ENCODE measurements at regions not wholly inside any gene's neighbourhood (a gene's known extent, or its start where the extent isn't known, plus 50 kb on each side); places are given as distances from the start of the nearest gene placed in this dataset.

DNA sequence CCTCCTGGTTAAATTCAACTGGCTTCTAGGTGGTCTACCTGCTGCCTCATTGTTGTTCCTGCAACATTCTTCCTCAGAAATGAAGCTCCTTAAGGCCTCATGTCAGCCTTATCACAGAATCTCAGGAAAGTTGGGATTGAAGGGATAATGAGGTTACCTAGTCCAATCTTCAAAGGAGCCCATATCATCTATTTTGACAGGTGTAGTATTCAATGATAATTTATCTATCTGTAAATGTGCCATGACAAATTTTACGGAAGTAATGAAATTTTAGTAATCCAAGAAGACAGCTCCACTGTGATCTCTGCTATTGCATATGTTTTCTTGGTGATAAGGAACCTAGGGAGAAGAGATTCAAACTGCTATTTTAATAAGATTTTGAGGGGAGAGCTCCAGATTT, 973.8 kb downstream of the ROBO2 start:
- no peak for DNase-seq

- no peak for DNase-seq
These were observed 976.0 kb downstream of the ROBO2 start for GRCh38 chr3:78015856-78016255.

DNA sequence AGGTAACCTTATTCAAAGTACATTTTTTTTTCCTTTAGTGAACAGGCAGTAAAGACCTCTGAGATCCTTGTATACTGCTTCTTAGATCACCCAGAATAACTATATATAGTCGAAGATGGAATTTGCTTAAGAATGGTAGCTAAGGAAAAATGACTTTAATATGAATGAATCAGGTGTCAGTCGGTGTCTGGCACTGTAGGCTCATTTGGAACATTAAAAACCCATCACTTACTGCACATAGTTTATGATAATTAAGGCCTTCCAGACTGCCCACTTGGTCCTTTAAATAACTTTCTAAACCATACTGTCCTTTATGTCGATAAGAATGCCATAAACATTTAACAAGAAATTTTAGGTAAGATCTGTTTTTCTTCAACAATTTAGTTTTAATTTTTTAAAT, 981.8 kb downstream of the ROBO2 start:
- no peak for DNase-seq

GRCh38 chr3:78022232-78022631, 982.3 kb downstream of the ROBO2 start:
- no peak for DNase-seq

- no peak for DNase-seq
These were observed 983.4 kb downstream of the ROBO2 start for GRCh38 chr3:78023257-78023656.

DNA sequence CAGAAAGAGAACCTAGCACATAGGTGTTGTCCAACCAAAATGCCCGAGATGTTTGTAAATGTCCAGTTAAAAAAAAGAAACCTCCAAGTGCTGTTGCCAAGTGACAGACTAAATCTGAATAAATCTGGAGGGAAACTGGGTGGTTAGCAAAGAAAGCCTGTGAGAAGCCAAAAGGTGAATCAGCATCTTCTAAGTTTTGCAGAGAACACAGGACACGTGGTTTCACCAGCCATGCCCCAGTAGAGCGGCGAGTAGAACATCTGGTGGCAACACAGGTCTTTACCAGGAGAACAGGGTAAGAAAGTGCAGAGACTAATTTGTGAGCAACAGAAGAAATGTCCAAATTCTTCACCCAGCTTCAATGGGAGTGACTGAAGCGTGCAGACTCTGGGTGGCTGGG, 986.0 kb downstream of the ROBO2 start:
- no peak for DNase-seq

DNA sequence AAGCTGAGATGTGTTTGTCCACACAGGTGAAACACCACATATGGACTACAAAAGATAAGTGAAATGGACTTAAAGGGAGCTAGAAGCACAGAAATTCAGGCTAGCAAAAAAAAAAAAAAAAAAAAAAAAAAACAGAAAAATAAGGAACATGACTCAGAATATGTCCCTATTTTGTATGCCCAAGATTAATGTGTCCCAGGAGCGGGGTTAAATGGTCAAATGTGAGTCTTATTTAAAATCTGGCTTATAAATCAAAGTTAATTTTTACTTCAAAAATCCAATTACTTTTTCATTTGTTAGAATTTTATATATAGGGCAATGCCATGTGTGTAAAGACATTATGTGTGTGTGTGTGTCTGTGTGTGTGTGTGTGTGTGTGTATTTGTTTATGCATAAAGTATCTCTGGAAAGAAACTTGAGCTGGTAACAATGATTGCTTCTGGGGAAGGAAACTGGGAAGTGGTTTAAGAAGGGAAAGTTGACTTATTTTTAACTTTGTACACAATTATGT, 986.5 kb downstream of the ROBO2 start:
- DNase-seq = no peak

DNA sequence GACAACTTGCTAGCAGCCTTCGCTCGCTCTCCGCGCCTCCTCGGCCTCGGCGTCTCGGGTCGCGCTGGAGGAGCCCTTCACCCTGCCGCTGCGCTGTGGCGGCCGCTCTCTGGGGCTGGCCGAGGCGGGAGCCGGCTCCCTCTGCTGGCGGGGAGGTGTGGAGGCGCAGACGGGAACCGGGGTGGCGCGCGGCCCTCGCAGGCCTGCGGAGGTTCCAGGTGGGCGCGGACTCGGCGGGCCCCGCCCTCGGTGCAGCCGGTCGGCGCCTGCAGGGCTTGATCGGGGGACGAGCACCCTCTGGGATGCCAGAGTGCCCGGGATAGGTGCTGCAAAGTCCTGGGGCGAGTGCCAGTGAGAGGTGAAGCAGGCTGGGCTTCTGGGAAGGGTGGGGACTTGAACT, 989.9 kb downstream of the ROBO2 start:
- no peak for DNase-seq

- DNase-seq = peak in 1 of 2 experiments; percentile 6
These were observed 995.3 kb downstream of the ROBO2 start for GRCh38 chr3:78035131-78035641.

DNA sequence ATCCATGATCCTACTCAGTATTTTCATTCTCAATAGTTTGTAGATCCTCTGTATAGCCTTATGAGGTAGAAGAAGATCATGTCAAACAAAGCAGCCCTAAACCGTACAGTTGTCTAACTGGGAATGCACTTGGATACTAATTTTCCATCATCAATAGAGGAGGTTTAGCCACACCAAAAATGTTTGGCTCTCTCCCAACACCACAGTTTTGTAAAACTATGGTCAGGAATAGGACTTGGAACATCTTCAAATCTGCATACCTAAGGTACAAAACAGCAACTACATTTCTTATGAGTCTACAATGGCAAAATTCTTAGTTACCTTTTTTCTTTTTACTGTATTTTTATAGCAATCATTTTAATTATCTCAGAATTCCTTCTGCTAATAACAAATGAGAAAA, 1001.6 kb downstream of the ROBO2 start:
- DNase-seq = no peak

GRCh38 chr3:78046566-78046965, 1006.7 kb downstream of the ROBO2 start:
- peak in 1 of 2 experiments; percentile 17 for DNase-seq

DNA sequence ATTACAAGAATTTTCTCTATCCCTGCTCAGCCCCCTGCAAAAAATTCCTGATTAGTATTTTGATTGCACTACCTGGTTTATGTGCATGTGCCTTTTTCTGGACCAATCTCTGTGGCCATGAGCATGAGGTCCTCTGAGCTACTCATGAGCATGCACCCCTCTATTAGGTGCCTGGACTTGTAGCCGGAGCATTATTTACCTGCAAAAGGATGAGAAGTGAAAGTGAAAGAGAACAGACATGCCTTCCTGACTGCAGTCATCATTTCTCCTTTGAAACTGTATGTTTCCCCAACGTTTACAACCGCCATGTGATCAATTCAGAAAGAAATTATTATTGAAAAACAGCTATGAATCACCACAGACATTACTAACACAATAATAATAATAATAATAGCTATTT, 1008.8 kb downstream of the ROBO2 start:
- no peak for DNase-seq

GRCh38 chr3:78049521-78049920, 1009.6 kb downstream of the ROBO2 start:
- DNase-seq = no peak

GRCh38 chr3:78050276-78051065, 1010.6 kb downstream of the ROBO2 start:
- DNase-seq = no peak

- no peak for DNase-seq
These were observed 1012.8 kb downstream of the ROBO2 start for GRCh38 chr3:78052746-78053145.

- DNase-seq = no peak
These were observed 1026.4 kb downstream of the ROBO2 start for GRCh38 chr3:78066287-78066686.

DNA sequence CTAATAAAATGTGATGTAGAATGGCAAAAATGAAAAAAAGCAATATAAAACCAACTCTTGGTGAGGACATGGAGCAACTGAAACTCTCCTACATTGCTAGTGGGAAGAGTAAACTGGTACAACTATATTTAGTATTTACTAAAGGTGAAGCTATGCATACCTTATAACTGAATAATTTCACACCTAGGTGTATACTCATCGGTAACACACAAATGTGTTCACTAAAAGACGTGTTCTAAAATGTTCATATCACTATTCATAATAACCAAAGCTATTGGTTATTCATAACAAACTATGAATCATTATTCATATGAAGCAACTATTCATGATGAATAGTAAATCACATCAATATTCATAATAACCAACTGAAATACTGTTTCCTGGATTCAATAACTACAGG, 1030.3 kb downstream of the ROBO2 start:
- no peak for DNase-seq

- DNase-seq = no peak
These were observed 1036.5 kb downstream of the ROBO2 start for GRCh38 chr3:78076379-78076778.

DNA sequence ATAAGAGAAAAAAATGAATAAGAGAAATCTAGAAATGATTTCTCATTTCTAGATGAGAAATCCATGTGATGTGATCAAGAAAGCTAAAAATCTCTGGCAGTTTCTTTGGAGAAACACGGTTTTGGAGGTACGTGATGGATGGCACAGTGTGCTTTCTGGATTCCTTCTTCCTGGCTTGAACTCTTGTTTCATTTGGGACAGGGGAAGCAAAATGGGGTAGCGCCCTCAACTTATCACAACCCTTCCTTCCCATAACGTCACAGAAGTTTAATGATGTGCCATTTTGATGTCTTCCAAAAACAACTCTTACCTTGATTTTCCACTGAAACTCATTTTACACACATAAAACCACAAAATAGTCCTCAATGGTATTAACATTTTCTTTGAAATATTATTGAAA, 1037.3 kb downstream of the ROBO2 start:
- DNase-seq = no peak

GRCh38 chr3:78077842-78078241, 1037.9 kb downstream of the ROBO2 start:
- no peak for DNase-seq

DNA sequence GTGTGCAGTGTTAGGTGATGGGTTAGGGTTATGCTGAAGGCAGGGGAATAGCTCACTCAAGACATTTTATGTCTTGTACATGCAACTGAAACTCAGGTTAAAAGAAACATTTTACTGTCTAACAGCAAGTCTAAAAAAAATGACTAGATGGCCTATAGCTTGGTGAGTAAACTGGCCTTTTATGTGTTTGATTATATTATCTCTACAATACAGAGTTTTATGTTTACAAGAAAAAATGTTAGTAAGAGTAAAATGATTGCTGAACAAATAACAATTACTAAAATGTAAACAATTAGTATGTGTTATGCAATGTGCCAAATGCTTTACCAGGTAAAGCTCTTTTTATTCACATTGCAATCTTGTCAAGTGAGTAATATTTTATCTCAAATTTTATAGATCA, 1039.6 kb downstream of the ROBO2 start:
- no peak for DNase-seq

DNA sequence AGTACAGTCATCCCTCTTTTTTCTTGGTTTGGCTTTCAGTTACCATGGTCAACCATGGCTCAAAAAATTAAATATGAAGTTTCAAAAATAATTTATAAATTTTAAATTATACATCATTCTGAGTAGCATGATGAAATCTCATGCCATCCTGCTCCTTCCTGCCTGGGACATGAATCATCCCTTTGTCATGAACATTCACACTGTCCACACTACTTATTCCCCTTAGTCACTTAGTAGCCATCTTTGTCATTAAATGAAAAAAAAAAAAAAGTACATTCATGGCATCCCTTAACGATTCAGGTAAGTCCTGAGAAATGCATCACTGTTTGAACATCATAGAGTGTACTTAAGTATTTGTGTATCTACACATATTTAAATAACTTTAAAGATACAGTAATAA, 1046.3 kb downstream of the ROBO2 start:
- DNase-seq = no peak

DNA sequence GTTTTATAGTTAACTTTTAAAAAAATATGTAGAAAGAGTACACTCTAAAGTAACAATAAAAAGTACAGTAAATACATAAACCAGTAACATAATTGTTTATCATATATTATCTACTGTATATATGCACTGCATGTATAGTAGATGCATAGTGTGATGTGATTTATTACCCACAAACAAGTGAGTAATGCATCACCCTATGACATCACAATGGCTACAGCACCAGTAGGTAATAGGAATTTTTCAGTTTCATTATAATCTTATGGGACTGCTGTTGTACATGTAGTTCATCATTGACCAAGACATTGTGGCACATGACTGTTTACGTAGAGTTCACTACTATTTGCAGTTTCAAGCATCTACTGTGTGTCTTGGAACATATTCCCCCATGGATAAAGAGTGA, 1047.2 kb downstream of the ROBO2 start:
- no peak for DNase-seq

DNA sequence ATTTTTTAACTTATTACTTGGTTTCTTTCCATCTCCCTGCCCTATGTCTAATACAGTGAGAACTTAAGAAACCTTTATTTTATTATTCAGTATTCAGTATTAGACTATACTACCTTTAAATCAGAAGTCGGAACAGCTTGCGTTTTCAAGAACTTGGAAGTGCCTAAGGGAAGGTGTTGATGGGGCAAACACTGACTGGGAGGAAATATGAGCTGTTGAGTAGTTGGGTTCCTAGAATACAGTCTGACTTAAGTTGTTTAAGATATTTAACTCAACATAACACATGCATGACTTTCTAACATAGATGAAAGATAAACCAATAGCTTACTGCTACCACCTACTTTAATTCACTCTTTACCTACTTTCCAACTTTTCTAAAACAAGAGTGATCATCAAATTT, 1048.1 kb downstream of the ROBO2 start:
- DNase-seq = no peak

- no peak for DNase-seq
These were observed 1050.5 kb downstream of the ROBO2 start for GRCh38 chr3:78090382-78090781.

Measured in NCI-H524 (cell line).